PC-3 (cell line): ENCODE measurements at regions not wholly inside any gene's neighbourhood (a gene's known extent, or its start where the extent isn't known, plus 50 kb on each side); places are given as distances from the start of the nearest gene placed in this dataset.

Source experiments
- EZH2 ChIP-seq: fragments of 300-600 bp; sonication (generic); IDR thresholded peaks from one replicate; pipeline ENCODE4 v1.6.1; 2017; ENCODE audit warnings: antibody characterized with exemption, mild to moderate bottlenecking, low read length; ENCODE audit not compliant: unreplicated experiment
- EZH2phosphoT487 ChIP-seq: fragments of 300-600 bp; sonication (generic); IDR thresholded peaks from 2 replicates; pipeline ENCODE4 v1.6.1; 2018; ENCODE audit warnings: mild to moderate bottlenecking, antibody characterized with exemption, low read length, borderline replicate concordance
- TF ChIP-seq, protein P1 (sequence below): fragments of 300-600 bp; sonication (generic); conservative IDR thresholded peaks from 2 replicates; pipeline ENCODE4 v1.5.1; 2017; ENCODE audit warnings: antibody characterized with exemption, low read depth, mild to moderate bottlenecking, low read length

- TF ChIP-seq EZH2phosphoT487, result no peak
- TF ChIP-seq, protein P1, sequence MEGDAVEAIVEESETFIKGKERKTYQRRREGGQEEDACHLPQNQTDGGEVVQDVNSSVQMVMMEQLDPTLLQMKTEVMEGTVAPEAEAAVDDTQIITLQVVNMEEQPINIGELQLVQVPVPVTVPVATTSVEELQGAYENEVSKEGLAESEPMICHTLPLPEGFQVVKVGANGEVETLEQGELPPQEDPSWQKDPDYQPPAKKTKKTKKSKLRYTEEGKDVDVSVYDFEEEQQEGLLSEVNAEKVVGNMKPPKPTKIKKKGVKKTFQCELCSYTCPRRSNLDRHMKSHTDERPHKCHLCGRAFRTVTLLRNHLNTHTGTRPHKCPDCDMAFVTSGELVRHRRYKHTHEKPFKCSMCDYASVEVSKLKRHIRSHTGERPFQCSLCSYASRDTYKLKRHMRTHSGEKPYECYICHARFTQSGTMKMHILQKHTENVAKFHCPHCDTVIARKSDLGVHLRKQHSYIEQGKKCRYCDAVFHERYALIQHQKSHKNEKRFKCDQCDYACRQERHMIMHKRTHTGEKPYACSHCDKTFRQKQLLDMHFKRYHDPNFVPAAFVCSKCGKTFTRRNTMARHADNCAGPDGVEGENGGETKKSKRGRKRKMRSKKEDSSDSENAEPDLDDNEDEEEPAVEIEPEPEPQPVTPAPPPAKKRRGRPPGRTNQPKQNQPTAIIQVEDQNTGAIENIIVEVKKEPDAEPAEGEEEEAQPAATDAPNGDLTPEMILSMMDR, result no peak
- no peak for TF ChIP-seq EZH2
Observed at GRCh38 chr3:187921391-187922074, 176.3 kb upstream of the BCL6 start.
